ENCODE measurements at regions not wholly inside any gene's neighbourhood (a gene's known extent, or its start where the extent isn't known, plus 50 kb on each side); places are given as distances from the start of the nearest gene placed in this dataset.

GRCh38 chr2:181788897-181789555 is 102.5 kb upstream of the ITPRID2 start:
- Histone ChIP-seq H3K4me1 (ENCODE audit: insufficient read depth, low read length) (peaks cover 51% of the 10 kb centered on the region), H2AFZ (ENCODE audit: low read length) (peak overlapping the region; percentile 8), H3K36me3 (ENCODE audit: insufficient read depth, low read length) (no peaks in the 10 kb centered on the region), H3K27ac (ENCODE audit: low read depth, low read length) (peak overlapping the region; percentile 35), H3K4me2 (ENCODE audit: insufficient read depth, low read length) (peak overlapping the region; percentile 10), H3K9me3 (ENCODE audit: low read depth, low read length) (no peaks in the 10 kb centered on the region), H3K4me3 (ENCODE audit: insufficient read depth, low read length) (no peak overlapping the region), H4K20me1 (ENCODE audit: insufficient read depth, low read length) (no peaks in the 10 kb centered on the region), H3K27me3 (ENCODE audit: insufficient read depth, low read length) (no peaks in the 10 kb centered on the region), H3K79me2 (ENCODE audit: insufficient read depth, low read length) (no peaks in the 10 kb centered on the region)
- no peak for DNase-seq (ENCODE audit: insufficient read length, low spot score, missing footprints)
- TF ChIP-seq, protein P1, sequence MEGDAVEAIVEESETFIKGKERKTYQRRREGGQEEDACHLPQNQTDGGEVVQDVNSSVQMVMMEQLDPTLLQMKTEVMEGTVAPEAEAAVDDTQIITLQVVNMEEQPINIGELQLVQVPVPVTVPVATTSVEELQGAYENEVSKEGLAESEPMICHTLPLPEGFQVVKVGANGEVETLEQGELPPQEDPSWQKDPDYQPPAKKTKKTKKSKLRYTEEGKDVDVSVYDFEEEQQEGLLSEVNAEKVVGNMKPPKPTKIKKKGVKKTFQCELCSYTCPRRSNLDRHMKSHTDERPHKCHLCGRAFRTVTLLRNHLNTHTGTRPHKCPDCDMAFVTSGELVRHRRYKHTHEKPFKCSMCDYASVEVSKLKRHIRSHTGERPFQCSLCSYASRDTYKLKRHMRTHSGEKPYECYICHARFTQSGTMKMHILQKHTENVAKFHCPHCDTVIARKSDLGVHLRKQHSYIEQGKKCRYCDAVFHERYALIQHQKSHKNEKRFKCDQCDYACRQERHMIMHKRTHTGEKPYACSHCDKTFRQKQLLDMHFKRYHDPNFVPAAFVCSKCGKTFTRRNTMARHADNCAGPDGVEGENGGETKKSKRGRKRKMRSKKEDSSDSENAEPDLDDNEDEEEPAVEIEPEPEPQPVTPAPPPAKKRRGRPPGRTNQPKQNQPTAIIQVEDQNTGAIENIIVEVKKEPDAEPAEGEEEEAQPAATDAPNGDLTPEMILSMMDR (IDR thresholded peaks at IDR 0.05; ENCODE audit: extremely low read depth, low read depth, low read length), result no peak

- TF ChIP-seq, protein P1 (IDR thresholded peaks at IDR 0.05; ENCODE audit: extremely low read depth, low read depth, low read length), result no peak
- Histone ChIP-seq H2AFZ (ENCODE audit: low read length) (no peak overlapping the region), H3K79me2 (ENCODE audit: insufficient read depth, low read length) (no peaks in the 10 kb centered on the region), H3K9me3 (ENCODE audit: low read depth, low read length) (no peaks in the 10 kb centered on the region), H3K4me3 (ENCODE audit: insufficient read depth, low read length) (no peak overlapping the region), H3K4me1 (ENCODE audit: insufficient read depth, low read length) (peaks cover 45% of the 10 kb centered on the region), H3K27ac (ENCODE audit: low read depth, low read length) (peak overlapping the region; percentile 81), H3K27me3 (ENCODE audit: insufficient read depth, low read length) (no peaks in the 10 kb centered on the region), H4K20me1 (ENCODE audit: insufficient read depth, low read length) (no peaks in the 10 kb centered on the region), H3K4me2 (ENCODE audit: insufficient read depth, low read length) (no peak overlapping the region), H3K36me3 (ENCODE audit: insufficient read depth, low read length) (no peaks in the 10 kb centered on the region)
- DNase-seq (ENCODE audit: insufficient read length, low spot score, missing footprints), result no peak
These were observed 101.6 kb upstream of the ITPRID2 start for GRCh38 chr2:181789827-181790448.

DNA sequence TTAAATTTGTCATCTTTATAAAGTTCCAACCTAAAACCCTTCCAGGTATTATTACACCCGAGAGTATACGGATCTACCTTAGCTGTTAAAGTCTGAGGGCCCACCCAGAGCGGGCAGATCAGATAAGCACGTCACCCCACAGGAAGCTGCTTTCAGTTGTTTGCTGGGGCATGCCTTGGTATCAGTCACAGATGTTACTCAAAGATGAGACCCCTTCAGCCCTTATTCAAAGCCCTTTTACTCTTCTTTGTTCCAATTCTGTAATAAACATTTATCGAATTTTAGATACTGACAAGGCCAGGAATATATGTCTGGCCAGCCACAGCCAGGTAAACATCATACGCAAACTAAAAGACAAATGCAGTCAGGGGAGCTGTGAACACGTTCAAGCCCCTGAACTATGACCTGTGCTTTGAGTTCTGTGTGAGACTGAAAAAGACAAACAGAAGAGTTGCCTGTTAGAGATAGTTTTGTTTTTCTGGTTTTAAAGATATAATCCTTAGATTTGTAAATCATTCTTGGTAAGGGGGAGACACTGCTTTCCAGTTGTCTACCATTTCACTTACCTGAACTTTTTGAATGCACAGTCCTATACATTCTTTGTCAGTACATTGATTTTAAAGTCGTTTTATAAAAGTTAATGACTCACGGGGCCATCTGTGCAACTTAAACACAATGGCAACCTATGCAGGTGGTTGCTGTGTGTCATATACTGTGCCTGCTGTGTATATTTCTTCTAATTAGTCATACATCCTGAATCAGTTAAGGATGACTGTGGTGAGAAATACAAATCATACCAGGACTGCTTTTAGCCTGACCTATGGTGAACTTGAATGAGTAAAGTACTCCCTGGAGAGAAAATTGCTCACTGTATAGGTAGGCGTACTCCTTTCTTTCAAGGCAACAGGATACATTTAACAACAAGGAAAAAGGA is 100.5 kb upstream of the ITPRID2 start:
- Histone ChIP-seq H3K4me3 (ENCODE audit: insufficient read depth, low read length) (no peak overlapping the region), H2AFZ (ENCODE audit: low read length) (no peak overlapping the region)
- TF ChIP-seq, protein P1 (IDR thresholded peaks at IDR 0.05; ENCODE audit: extremely low read depth, low read depth, low read length), result no peak

More for the DNA sequence above, 100.5 kb upstream of the ITPRID2 start:
- Histone ChIP-seq H3K27me3 (ENCODE audit: insufficient read depth, low read length) (no peaks in the 10 kb centered on the region), H3K36me3 (ENCODE audit: insufficient read depth, low read length) (no peaks in the 10 kb centered on the region), H3K4me1 (ENCODE audit: insufficient read depth, low read length) (peaks cover 36% of the 10 kb centered on the region), H3K9me3 (ENCODE audit: low read depth, low read length) (no peaks in the 10 kb centered on the region), H4K20me1 (ENCODE audit: insufficient read depth, low read length) (no peaks in the 10 kb centered on the region), H3K4me2 (ENCODE audit: insufficient read depth, low read length) (peak overlapping the region; percentile 43), H3K27ac (ENCODE audit: low read depth, low read length) (peak overlapping the region; percentile 81), H3K79me2 (ENCODE audit: insufficient read depth, low read length) (no peaks in the 10 kb centered on the region)
- no peak for DNase-seq (ENCODE audit: insufficient read length, low spot score, missing footprints)
